MM.1S (cell line): ENCODE measurements at regions not wholly inside any gene's neighbourhood (a gene's known extent, or its start where the extent isn't known, plus 50 kb on each side); places are given as distances from the start of the nearest gene placed in this dataset.

Experiments used
- EZH2 ChIP-seq: fragments of 300-600 bp; sonication (generic); optimal IDR thresholded peaks from 2 replicates; pipeline ENCODE3; 2017; ENCODE audit warnings: low read depth, mild to moderate bottlenecking, antibody characterized with exemption, low read length, mixed read lengths
- EZH2phosphoT487 ChIP-seq: fragments of 300-600 bp; sonication (generic); IDR thresholded peaks from 2 replicates; pipeline ENCODE4 v1.6.1; 2018; ENCODE audit warnings: antibody characterized with exemption, low read length
- TF ChIP-seq, protein P1 (sequence below): fragments of 300-600 bp; sonication (generic); IDR thresholded peaks from 2 replicates; pipeline ENCODE4 v1.5.1; 2016; ENCODE audit warnings: antibody characterized with exemption, low read length, mixed read lengths

- TF ChIP-seq, protein P1, sequence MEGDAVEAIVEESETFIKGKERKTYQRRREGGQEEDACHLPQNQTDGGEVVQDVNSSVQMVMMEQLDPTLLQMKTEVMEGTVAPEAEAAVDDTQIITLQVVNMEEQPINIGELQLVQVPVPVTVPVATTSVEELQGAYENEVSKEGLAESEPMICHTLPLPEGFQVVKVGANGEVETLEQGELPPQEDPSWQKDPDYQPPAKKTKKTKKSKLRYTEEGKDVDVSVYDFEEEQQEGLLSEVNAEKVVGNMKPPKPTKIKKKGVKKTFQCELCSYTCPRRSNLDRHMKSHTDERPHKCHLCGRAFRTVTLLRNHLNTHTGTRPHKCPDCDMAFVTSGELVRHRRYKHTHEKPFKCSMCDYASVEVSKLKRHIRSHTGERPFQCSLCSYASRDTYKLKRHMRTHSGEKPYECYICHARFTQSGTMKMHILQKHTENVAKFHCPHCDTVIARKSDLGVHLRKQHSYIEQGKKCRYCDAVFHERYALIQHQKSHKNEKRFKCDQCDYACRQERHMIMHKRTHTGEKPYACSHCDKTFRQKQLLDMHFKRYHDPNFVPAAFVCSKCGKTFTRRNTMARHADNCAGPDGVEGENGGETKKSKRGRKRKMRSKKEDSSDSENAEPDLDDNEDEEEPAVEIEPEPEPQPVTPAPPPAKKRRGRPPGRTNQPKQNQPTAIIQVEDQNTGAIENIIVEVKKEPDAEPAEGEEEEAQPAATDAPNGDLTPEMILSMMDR, result no peak
- no peak for TF ChIP-seq EZH2phosphoT487
- no peak for TF ChIP-seq EZH2
Measured at GRCh38 chr18:78692105-78692504, 287.5 kb upstream of the SALL3 start.
